NCI-H2081 (cell line): ENCODE measurements at regions not wholly inside any gene's neighbourhood (a gene's known extent, or its start where the extent isn't known, plus 50 kb on each side); places are given as distances from the start of the nearest gene placed in this dataset.
A peak's percentile ranks its signal among the peaks of the same experiment; 100 is the strongest.
"Not testable (repeated sequence)": the region's sequence is repeated elsewhere in the genome, so short reads cannot be mapped to it uniquely, and the experiment has no call there.

ENCODE experiments used
- DNase-seq, 2 experiments: peaks; one replicate each; lab custom pipeline; 2025; lab: John Stamatoyannopoulos, UW

DNA sequence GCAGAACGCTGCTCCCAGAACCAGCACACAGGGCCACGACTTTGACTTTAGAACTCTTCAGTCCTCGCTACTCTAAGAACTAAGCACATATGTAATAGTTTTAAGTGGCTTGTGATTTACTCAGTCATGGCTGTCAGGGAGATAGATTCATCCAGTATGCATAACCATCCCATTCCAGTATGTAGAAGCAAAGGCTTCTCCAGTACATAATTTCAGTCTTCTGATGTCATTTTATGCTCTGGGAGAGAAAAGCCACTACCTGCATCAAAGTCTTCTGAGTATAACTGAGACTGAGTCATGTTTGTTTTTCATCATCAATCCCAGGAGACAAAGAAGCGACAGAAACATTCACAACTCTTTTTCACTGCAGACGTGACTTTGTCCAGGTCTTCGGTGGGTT is 885.7 kb downstream of the PLA2G4A start:
- no peak for DNase-seq

DNA sequence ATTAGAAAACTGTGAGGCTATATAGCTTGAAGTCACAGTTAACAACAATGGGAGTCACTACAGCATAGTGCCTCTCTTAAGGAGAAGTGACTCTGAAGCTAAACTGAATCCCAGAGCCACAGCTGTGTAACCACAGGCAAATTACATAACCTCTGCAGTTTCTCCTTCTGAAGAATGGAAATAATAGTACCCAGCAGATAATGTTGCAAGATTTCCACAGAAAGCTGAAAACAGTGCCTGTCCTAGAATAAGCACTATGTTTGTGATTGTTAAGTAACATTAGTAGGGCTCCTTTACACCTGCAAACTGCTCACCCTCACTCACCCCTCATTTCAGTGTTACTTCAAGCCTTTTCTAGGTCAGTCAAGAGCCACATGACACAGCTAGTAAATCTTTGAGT is 886.7 kb downstream of the PLA2G4A start:
- DNase-seq = no peak

DNA sequence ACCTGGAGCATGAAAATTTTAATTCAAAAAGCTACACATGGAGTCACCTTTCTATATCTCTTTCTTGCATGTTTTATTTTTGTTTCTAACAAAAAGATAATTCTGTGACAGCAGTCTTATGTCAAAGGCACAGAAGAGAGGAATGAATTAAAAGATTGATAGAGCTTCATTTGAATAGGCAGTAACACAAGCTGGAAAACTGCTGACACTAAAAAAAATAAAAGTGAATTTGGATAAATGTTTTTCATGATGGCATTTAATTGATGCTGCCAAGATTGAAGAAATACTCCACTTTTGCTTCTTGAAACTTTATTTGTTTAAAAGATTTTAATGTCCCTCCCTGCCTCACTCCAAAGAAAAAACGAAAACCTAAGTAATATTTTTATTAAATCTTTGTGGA is 887.4 kb downstream of the PLA2G4A start:
- no peak for DNase-seq

DNA sequence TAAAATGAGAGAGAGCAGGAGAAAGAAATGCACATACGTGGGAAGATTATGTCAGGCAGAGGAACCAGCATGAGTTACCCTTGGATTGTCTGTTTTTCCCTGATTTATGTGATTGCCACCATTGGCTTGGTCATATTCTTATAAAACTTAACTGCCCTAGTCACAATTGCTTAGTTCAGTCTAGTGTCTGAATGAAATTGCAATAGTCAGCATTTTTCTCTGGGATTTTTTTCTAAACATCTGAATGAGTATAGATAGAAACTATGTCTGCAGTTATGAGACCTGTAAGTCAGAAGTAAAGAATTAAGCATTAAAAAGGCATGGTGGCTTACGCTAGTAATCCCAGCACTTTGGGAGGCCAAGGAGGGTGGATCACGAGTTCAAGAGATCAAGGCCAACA is 889.8 kb downstream of the PLA2G4A start:
- no peak for DNase-seq

DNA sequence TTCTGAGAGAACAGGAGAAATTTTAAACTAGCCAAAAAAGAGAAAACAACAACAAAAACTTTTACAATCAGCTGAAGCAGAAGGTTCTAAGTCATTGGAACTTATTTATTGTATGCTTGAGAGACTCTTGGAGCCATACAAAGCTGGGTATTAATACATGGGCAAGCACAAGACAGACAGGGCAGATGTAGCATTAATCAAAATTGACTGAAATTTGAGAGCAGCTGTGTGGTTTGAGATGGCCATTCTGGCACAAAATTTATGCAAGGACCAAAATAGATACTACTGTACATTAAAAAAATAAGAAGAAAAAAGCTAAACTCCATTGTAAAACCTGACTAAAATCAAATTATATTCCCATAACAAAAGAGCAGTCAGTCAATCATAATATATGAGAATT is 892.5 kb downstream of the PLA2G4A start:
- no peak for DNase-seq

DNA sequence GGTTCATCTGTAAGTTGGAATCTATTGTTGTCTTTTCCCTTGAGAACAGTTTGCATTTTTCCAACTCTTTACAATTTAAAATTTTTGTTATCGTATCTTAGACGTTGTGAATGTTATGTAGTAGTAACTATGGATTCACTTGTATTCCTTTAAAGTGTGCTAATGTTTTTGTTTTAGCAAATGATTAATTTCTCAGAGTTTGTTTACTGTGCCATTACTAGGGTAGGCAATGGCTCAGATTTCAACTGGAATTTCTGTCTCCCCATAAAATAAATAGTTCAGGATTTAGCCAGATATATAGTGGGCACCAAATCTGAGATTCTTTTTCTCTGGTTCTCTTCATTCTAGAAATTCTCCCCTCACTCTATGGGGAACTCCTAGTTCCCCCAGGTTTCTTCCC is 896.5 kb downstream of the PLA2G4A start:
- no peak for DNase-seq

DNA sequence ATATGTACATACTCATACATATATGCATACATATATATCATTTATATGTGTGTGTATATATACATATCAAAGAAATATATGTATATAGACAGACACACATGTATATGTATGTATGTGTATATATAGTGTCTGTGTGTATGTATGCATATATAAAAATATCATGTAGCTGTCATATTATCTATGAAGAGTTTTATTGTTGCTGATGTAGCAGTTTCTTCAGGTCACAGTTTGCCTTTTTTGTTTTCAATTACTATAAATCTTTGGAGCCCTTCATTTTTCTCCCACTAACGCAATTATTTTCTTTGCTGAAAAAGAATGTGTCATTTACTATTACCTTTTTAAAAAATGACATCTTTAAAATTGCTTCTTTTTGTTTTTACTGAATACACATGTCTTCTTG is 904.5 kb downstream of the PLA2G4A start:
- no peak for DNase-seq

DNA sequence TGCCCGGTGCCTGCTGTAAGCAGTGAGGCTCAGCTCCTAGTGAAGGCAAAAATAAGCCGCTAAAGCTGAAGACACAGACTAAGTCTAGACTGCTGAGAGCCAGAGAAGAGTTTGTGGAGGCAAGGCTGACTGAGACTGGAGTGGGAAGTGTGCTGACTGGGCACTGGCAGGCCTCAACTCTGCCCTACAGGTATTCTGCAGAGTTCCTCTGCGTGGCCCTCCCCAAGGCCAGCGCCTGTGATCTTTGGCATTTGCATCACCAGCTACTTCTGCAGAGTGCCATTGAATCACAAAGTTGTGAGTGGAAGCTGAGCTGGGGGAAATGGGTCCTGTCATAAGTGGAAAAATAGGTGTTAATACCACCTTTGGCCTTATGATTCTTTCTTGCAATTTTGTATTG is 905.7 kb downstream of the PLA2G4A start:
- DNase-seq = no peak

DNA sequence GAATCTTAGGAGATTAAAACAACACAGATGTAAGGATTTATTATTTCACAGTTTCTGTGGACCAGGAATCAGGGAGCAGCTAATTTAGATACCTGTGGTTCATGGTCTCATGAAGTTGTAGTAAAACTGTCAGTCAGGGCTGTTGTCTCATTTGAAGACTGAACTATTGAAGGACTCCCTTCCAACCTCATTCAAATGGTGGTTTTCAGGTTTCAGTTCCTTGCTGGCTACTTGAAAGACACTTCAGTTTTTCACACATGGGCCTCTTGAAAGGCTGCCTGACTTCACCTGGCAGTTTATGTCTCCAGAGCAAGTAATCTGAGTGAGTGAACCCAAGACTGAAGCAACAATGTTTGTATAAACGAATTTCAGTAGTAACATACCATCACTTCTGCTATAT is 915.9 kb downstream of the PLA2G4A start:
- DNase-seq = no peak

DNA sequence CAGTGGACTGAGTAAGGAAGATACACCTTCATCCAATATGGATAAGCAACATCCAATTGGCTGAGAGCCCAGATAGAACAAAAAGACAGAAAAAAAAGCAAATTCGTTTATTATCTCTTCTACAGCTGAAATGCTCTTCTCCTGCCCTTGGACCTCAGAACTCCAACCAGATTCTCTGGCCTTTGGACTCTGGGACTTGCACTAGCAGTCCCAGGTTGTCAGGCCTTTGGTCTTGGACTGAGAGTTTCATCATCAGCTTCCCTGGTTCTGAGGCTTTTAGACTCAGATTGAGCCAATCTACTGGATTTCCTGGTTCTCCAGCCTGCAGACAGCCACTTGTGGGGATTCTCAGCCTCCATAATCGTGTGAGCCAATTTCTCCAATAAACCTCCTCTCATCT is 926.8 kb downstream of the PLA2G4A start:
- DNase-seq = no peak

DNA sequence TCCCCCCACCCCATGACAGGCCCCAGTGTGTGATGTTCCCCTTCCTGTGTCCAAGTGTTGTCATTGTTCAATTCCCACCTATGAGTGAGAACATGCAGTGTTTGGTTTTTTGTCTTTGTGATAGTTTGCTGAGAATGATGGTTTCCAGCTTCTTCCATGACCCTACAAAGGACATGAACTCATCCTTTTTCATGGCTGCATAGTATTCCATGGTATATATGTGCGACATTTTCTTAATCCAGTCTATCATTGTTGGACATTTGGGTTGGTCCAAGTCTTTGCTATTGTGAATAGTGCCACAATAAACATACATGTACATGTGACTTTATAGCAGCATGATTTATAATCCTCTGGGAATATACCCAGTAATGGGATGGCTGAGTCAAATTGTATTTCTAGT is 927.9 kb downstream of the PLA2G4A start:
- DNase-seq = not testable (repeated sequence)

DNA sequence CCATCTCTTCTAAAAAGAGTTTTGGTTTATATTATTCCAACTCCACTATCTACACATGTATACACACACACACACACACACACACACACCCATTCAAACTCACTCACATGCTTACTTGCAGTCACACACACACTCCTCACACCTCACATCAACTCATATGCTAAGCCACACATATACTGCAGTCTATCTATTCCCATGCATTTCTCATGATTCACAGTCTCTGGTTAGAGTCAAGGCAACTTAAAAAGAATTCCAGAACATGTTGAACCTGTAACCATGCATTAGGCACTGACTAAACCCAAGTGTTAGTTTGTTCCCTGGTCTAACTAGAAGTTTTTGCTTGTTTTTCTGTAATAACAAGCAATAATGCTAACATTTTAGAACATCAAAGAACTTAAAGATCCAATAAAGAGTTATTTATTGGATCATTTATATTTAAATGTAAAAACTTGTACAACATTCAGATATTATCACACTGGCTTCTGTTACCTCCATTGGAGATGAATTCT is 931.1 kb downstream of the PLA2G4A start:
- no peak for DNase-seq

DNA sequence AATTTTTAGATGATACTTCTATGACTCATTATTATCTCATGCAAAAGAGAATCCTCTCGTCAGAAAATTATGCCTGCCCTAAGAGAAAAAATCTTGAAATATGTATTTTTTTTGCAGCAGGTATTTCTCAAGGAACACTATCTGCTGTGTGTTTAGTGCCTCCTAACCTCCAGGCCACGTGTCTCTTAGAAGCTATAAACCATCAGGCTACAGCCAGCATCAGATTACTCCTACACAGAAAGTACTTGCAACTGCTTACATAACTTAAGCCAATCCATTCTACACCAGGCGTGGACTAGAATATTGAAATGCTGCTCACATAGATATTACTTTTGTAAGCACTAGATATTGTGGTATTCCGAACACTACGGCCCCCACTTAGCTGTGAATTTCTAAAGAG is 933.4 kb downstream of the PLA2G4A start:
- no peak for DNase-seq

DNA sequence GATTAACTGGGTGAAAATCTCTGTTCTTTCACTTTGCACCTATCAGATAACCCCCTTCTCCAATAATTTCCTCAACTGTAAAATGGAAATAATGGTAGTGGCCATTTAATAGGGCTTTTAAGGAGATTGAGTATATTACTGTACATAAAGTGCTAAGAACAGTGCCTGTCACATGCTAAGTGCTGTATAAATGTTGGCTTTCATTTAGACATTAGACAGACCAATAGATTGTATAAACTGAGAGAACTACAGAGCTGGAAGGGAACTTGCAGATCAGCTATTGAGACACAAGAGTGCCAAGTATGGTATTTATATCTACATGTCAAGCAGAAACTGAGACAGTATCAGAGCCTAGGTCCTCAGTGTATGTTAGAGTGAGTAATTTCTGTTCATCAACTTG is 934.7 kb downstream of the PLA2G4A start:
- no peak for DNase-seq

DNA sequence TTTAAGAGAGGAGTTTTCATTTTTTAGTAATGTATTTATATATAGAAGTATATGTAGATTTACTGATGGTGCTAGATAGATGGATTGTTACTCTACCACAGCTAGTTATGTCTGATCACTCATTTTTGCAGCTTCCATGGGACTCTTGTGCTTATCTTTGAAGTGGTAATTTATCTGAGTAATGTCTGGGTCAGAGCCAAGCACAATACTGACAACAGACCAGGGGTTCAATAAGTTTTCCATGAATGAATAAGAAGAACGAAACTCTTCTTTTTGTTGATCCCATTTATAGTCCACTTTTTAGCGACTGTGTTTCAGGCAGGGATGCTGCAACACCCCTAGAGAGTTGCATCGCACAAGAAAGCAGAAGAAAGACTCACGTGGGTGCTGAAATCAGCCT is 935.2 kb downstream of the PLA2G4A start:
- no peak for DNase-seq

DNA sequence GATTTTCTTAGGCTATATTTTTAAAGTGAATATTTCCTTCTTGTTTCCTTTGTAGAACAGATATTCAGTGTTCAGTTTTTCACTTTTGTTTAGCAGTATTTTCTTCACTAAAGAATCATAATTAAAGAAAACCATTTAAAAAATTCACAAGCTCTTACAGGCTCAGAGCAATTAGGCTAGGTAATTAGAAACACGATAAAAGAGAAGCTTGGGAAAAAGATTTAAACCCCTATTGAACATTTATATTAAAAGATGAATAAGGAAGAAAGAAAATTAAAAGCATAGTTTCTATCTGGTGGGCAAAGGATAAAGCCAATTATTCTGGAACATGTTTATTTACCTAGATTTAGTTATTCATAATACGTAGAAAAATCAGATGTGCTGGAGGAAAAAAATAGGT is 942.6 kb downstream of the PLA2G4A start:
- DNase-seq = no peak

DNA sequence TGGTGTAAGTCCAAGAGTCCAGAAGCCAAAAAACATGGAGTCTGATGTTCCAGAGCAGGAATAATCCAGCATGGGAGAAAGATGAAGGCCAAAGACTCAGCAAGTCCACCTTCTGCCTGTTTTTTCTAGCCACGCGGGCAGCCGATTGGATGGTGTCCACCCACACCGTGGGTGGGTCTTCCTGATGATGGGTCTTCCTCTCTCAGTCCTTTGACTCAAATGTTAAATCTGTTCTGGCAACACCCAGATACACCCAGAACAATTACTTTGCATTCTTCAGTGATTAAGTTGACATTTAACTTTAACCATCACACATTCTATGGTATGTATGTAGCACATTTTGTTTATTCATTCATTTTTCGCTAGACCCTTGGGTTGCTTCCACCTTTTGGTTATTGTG is 944.4 kb downstream of the PLA2G4A start:
- DNase-seq = no peak

DNA sequence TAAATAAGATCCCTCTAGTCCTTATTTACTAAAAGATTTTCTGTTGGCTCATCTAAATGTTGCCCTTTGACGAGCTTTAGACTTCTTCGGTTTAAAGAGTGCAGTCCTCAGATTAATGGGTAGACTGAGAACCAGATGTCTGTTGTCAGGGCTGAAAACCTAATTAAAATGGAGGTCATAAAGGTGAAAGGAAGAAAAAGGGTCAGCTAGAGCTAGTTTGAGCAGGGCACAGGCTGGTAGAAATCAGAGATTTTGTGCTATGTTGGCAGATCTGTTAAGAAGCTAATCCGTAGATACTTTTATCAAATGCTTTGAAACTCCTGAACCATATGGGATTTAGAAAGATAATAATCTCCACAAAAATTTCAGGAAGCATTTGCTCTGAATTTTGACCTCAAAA is 959.0 kb downstream of the PLA2G4A start:
- DNase-seq = no peak

DNA sequence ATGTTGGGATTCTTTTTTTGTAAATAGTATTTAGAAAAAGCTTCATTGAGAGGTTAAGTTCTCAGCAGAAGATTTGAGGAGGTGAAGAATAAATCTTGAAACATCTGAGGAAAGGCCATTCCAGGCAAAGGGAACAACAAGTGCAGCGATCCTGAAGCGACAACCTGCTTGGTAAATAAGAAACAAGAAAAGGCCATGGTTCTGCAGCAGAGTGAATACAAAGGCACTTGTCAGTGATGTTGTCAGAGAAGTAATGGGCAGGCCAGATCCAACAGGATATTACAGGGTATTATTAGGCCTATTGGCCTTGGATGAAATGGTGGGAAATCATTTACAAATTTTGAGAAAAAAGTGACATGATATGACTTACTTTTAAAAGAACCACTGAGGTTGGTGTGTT is 960.0 kb downstream of the PLA2G4A start:
- DNase-seq = no peak

DNA sequence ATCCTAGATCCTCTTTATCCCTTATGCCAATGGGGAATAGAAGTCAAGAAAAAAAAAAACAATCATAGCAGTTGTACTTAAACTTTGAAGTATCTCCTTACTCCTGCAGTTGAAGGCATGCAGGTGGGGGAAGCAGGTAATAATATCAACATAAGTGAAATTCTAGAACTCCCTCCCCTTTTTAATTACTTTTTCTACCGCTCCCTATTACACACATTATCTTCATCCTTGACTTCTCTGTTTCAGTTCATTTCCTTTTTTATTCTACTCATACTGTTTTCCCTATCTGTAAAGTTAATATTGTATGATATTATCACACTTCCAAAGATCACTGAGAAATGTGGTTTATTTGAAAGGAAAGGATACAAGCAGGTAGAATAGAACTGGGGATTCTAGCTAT is 962.0 kb downstream of the PLA2G4A start:
- no peak for DNase-seq

DNA sequence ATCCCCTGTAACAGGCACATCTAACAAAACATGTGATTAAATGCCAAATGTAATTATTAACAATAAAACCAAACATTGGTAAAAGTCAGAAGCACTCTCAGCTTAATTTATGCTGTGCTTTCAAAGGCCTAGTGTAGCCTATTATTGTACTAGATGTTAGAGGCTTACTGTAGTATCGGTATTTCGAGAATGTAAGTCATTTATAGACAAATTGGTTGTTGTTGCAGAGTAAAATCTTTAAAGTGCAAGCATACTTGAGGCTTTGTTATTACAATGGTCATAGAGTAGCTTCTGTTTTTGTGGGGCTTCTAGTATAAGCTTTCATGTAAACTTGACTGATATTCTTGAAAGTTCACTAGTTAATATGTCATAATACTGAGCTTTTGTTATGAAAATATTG is 965.8 kb downstream of the PLA2G4A start:
- DNase-seq = no peak

DNA sequence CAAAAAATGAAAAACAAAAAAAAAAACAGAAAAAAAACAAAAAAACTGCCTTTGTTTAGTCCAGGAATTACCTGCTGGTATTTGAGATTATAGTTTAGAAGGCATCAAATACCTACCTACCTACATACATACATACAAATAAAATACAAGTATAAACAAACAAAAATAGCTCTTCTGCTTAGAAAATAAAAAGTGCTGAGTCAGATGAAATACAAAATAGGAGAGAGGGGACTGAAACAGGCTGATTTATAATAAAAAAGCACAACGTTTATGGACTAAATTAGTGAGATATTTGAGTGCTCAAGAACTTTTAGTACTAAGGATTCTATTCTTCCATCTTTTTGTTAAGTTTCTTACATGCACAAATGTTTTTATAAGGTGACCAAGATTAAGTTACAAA is 980.8 kb downstream of the PLA2G4A start:
- no peak for DNase-seq

DNA sequence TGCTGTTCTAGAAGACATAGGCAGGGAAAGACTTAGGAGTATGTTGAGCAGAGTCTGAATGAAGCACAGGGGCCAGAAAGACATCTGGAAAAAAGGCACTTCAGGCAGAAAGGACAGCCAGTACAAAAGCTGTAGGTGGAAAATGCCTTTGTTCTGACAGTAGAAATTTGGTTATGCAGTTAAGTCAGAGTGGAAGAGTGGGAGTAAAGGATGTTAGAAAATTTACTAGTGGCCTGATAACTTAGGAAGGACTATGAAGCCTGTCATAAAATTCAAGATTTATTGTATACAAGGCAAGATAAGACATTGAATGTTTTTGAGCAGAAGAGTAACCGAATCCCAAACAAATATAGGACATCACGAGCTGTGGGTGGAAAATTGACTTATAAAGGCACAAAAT is 987.9 kb downstream of the PLA2G4A start:
- DNase-seq = no peak

DNA sequence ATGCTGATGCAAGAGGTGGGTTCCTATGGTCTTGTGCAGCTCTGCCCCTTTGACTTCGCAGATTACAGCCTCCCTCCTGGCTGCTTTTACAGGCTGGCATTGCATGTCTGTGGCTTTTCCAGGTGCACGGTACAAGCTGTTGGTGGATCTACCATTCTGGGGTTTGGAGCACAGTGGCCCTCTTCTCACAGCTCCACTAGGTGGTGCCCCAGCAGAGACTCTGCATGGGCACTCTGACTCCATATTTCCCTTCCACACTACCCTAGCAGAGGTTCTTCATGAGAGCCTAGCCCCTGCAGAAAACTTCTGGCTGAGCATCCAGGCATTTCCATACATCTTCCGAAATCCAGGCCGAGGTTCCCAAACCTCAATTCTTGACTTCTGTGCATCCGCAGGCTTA is 989.0 kb downstream of the PLA2G4A start:
- DNase-seq = peak in 1 of 2 experiments; percentile 10

DNA sequence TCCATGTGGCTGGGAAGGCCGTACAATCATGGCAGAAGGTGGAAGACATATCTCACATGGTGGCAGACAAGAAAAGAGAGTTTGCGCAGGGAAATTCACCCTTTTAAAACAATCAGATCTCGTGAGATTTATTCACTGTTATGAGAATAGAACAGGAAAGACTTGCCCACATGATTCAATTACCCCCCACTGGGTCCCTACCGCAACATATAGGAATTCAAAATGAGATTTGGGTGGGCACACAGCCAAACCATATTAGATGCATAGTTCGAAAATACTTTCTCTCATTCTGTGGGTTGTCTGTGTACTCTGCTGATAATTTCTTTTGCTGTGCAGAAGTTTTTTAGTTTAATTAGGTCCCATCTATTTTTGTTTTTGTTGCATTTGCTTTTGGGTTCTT is 990.3 kb downstream of the PLA2G4A start:
- no peak for DNase-seq
